ENCODE measurements at regions not wholly inside any gene's neighbourhood (a gene's known extent, or its start where the extent isn't known, plus 50 kb on each side); places are given as distances from the start of the nearest gene placed in this dataset.
"Not testable (repeated sequence)": the region's sequence is repeated elsewhere in the genome, so short reads cannot be mapped to it uniquely, and the experiment has no call there.

- DNase-seq: no peak
Measured at GRCh38 chr20:57813509-57814269, 103.9 kb upstream of the PMEPA1 start.

- not testable (repeated sequence) for DNase-seq
Measured at GRCh38 chr20:57812632-57813031, 102.8 kb upstream of the PMEPA1 start.

GRCh38 chr20:57811374-57812020, 101.7 kb upstream of the PMEPA1 start:
- no peak for DNase-seq

- DNase-seq: no peak
Measured at GRCh38 chr20:57810511-57811373, 100.9 kb upstream of the PMEPA1 start.

- no peak for DNase-seq
Measured at GRCh38 chr20:57809661-57810172, 99.9 kb upstream of the PMEPA1 start.

GRCh38 chr20:57809149-57809548, 99.3 kb upstream of the PMEPA1 start:
- DNase-seq: no peak

- DNase-seq: no peak
Measured at GRCh38 chr20:57808264-57809070, 98.7 kb upstream of the PMEPA1 start.

GRCh38 chr20:57807401-57808263, 97.8 kb upstream of the PMEPA1 start:
- DNase-seq: no peak

GRCh38 chr20:57806975-57807374, 97.2 kb upstream of the PMEPA1 start:
- DNase-seq: no peak

- DNase-seq: no peak
Measured at GRCh38 chr20:57806476-57806875, 96.7 kb upstream of the PMEPA1 start.

- DNase-seq: no peak
Measured at GRCh38 chr20:57805747-57806146, 95.9 kb upstream of the PMEPA1 start.

- no peak for DNase-seq
Measured at GRCh38 chr20:57804470-57805250, 94.8 kb upstream of the PMEPA1 start.

- DNase-seq: no peak
Measured at GRCh38 chr20:57803508-57804005, 93.7 kb upstream of the PMEPA1 start.

GRCh38 chr20:57802765-57803507, 93.1 kb upstream of the PMEPA1 start:
- no peak for DNase-seq

GRCh38 chr20:57801581-57801980, 91.8 kb upstream of the PMEPA1 start:
- no peak for DNase-seq

GRCh38 chr20:57800791-57801430, 91.1 kb upstream of the PMEPA1 start:
- no peak for DNase-seq

GRCh38 chr20:57797401-57797800, 87.6 kb upstream of the PMEPA1 start:
- DNase-seq: no peak

GRCh38 chr20:57795977-57796560, 86.3 kb upstream of the PMEPA1 start:
- no peak for DNase-seq

GRCh38 chr20:57795342-57795697, 85.5 kb upstream of the PMEPA1 start:
- DNase-seq: no peak

Measured in NCI-H526 (cell line).